ENCODE measurements at regions not wholly inside any gene's neighbourhood (a gene's known extent, or its start where the extent isn't known, plus 50 kb on each side); places are given as distances from the start of the nearest gene placed in this dataset.

GRCh38 chr10:123299598-123299997, 145.4 kb downstream of the BUB3 start:
- DNase-seq (ENCODE audit: low spot score, unreplicated experiment), result no peak
- Mint-ChIP-seq H3K4me3 (ENCODE audit: low read depth) (no peak overlapping the region), H3K9me3 (ENCODE audit: low read depth) (peaks cover 9% of the 10 kb centered on the region), H3K27me3 (no peaks in the 10 kb centered on the region), H3K4me1 (ENCODE audit: low read depth) (peaks cover 6% of the 10 kb centered on the region), H3K27ac (no peak overlapping the region), H3K36me3 (ENCODE audit: insufficient read depth) (peaks cover 2% of the 10 kb centered on the region)
- no peak for TF ChIP-seq CTCF (IDR thresholded peaks at IDR 0.05; ENCODE audit: unreplicated experiment)

- TF ChIP-seq CTCF (IDR thresholded peaks at IDR 0.05; ENCODE audit: unreplicated experiment), result no peak
- Mint-ChIP-seq H3K4me1 (ENCODE audit: low read depth) (peaks cover 6% of the 10 kb centered on the region), H3K27ac (no peak overlapping the region), H3K27me3 (no peaks in the 10 kb centered on the region), H3K4me3 (ENCODE audit: low read depth) (no peak overlapping the region), H3K9me3 (ENCODE audit: low read depth) (peaks cover 9% of the 10 kb centered on the region), H3K36me3 (ENCODE audit: insufficient read depth) (peaks cover 2% of the 10 kb centered on the region)
- no peak for DNase-seq (ENCODE audit: low spot score, unreplicated experiment)
Observed at GRCh38 chr10:123301077-123301857, 147.1 kb downstream of the BUB3 start.

- H3K9me3 Mint-ChIP-seq (ENCODE audit: low read depth), result peaks cover 9% of the 10 kb centered on the region
Observed at GRCh38 chr10:123303581-123304337, 149.6 kb downstream of the BUB3 start.

GRCh38 chr10:123305671-123306070, 151.5 kb downstream of the BUB3 start:
- no peak for DNase-seq (ENCODE audit: low spot score, unreplicated experiment)
- no peaks in the 10 kb centered on the region for H3K27me3 Mint-ChIP-seq
- no peak overlapping the region for H3K27ac Mint-ChIP-seq
- TF ChIP-seq CTCF (IDR thresholded peaks at IDR 0.05; ENCODE audit: unreplicated experiment), result no peak
- H3K9me3 Mint-ChIP-seq (ENCODE audit: low read depth), result peaks cover 9% of the 10 kb centered on the region
- no peak overlapping the region for H3K4me3 Mint-ChIP-seq (ENCODE audit: low read depth)
- H3K4me1 Mint-ChIP-seq (ENCODE audit: low read depth), result peaks cover 6% of the 10 kb centered on the region
- peaks cover 2% of the 10 kb centered on the region for H3K36me3 Mint-ChIP-seq (ENCODE audit: insufficient read depth)

More at GRCh38 chr10:123303581-123304337, 149.6 kb downstream of the BUB3 start:
- DNase-seq (ENCODE audit: low spot score, unreplicated experiment), result no peak
- Mint-ChIP-seq H3K4me3 (ENCODE audit: low read depth) (no peak overlapping the region), H3K4me1 (ENCODE audit: low read depth) (peaks cover 6% of the 10 kb centered on the region), H3K36me3 (ENCODE audit: insufficient read depth) (peaks cover 2% of the 10 kb centered on the region), H3K27ac (peak overlapping the region; percentile 76), H3K27me3 (no peaks in the 10 kb centered on the region)
- no peak for TF ChIP-seq CTCF (IDR thresholded peaks at IDR 0.05; ENCODE audit: unreplicated experiment)

- H3K27me3 Mint-ChIP-seq, result no peaks in the 10 kb centered on the region
- H3K4me3 Mint-ChIP-seq (ENCODE audit: low read depth), result no peak overlapping the region
- peaks cover 6% of the 10 kb centered on the region for H3K4me1 Mint-ChIP-seq (ENCODE audit: low read depth)
- peaks cover 9% of the 10 kb centered on the region for H3K9me3 Mint-ChIP-seq (ENCODE audit: low read depth)
- peaks cover 2% of the 10 kb centered on the region for H3K36me3 Mint-ChIP-seq (ENCODE audit: insufficient read depth)
- DNase-seq (ENCODE audit: low spot score, unreplicated experiment), result no peak
- H3K27ac Mint-ChIP-seq, result no peak overlapping the region
- TF ChIP-seq CTCF (IDR thresholded peaks at IDR 0.05; ENCODE audit: unreplicated experiment), result no peak
Observed at GRCh38 chr10:123306290-123306689, 152.1 kb downstream of the BUB3 start.

Measured in progenitor cell of endocrine pancreas (in vitro differentiated cells).